Sigmoid colon (tissue), 6 donors: ENCODE measurements at regions not wholly inside any gene's neighbourhood (a gene's known extent, or its start where the extent isn't known, plus 50 kb on each side); places are given as distances from the start of the nearest gene placed in this dataset.

Experiments used
- DNase-seq: peaks from one replicate; pipeline ENCODE4 v3.0.0-alpha.2; 2019
- H3K27ac ChIP-seq, 4 donors: fragments of 200-600 bp; sonication (generic); one replicate each; pipeline ENCODE4 v1.5.1; 2016 to 2019; ENCODE audit warnings: mild to moderate bottlenecking in 1 of 4
- H3K27me3 ChIP-seq, 3 donors: fragments of 200-600 bp; sonication (generic); one replicate each; pipeline ENCODE4 v1.5.1; 2019; ENCODE audit warnings: mild to moderate bottlenecking in 1 of 3
- H3K36me3 ChIP-seq, 4 donors: fragments of 200-600 bp; sonication (generic); one replicate each; pipeline ENCODE4 v1.5.1; 2016 to 2019
- H3K4me1 ChIP-seq, 4 donors: fragments of 200-600 bp; sonication (generic); one replicate each; pipeline ENCODE4 v1.5.1; 2017 to 2019
- H3K4me3 ChIP-seq, 4 donors: fragments of 200-600 bp; sonication (generic); one replicate each; pipeline ENCODE4 v1.5.1; 2017 to 2019; ENCODE audit warnings: mild to moderate bottlenecking in 2 of 4, moderate library complexity in 1 of 4
- H3K9me3 ChIP-seq, 4 donors: fragments of 200-600 bp in 3 of 4; sonication (generic) in 3 of 4; one replicate each; pipeline versions ENCODE4 v1.5.1 to v1.6.1; 2013 to 2019
- EP300 ChIP-seq, 4 donors: sonication (generic); formaldehyde crosslinking; IDR thresholded peaks; one replicate each; pipeline ENCODE4 v1.6.1; 2017; ENCODE audit warnings: antibody characterized with exemption in 4 of 4
- POLR2A ChIP-seq, 2 donors: fragments of 450-650 bp; IDR thresholded peaks; one replicate each; pipeline ENCODE4 v1.6.1; 2016; ENCODE audit warnings: antibody characterized with exemption in 2 of 2, mild to moderate bottlenecking in 2 of 2, moderate library complexity in 2 of 2
- POLR2AphosphoS5 ChIP-seq, 4 donors: sonication (generic); formaldehyde crosslinking; IDR thresholded peaks; one replicate each; pipeline ENCODE4 v1.6.1; 2017; ENCODE audit warnings: antibody characterized with exemption in 4 of 4
- WGBS, 2 donors: extraction: QIAGEN DNeasy Blood & Tissue Kit; methylation state at CpG; one replicate each; pipeline ENCODE4 v1.1.7; 2013; 5-methylcytosine and 5-hydroxymethylcytosine counted together
- intact Hi-C: fragments of 100-400 bp; cut with DNase I; formaldehyde crosslinking; loops from one replicate; pipeline ENCODE4 v1.15.1; 2023
- TF ChIP-seq, protein P1 (sequence below), 4 experiments: fragments of 450-650 bp in 3 of 4; fragments of 200-600 bp in 1 of 4; IDR thresholded peaks; one replicate each; pipeline ENCODE4 v1.5.1; 2016 to 2019; ENCODE audit warnings: antibody characterized with exemption in 4 of 4, mild to moderate bottlenecking in 3 of 4, moderate library complexity in 2 of 4
- donor health status: healthy with polysubstance abuse.
- donor health status: healthy.

DNA sequence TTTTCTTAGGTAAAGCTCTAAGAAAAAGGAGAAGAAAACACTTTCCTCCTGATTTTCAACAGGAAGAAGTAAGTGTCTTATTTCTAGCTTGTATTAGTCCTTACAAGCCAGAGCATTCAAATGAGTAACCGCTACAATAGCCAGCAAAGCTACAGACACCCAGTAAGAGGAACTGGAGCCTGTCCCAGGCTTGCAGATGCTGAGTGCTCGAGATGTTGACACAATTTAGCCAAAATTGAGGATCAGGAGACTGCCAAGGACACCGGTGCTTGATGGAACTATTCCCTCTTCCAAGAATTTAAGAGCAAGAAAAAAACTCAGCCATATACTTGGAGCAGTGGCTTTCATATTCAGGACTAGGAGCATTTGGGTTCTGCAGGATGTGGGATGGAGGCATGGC is 149.3 kb upstream of the DPP6 start:
- Histone ChIP-seq H3K27ac (no peak overlapping the region), H3K36me3 (no peaks in the 10 kb centered on the region), H3K4me1 (peaks cover 0 to 15% (median 9%) of the 10 kb centered on the region in 4 donors), H3K27me3 (no peaks in the 10 kb centered on the region), H3K9me3 (peaks cover 0 to 3% (median 0%) of the 10 kb centered on the region in 4 donors), H3K4me3 (no peak overlapping the region)
- intact Hi-C loops = no loop called here
- TF ChIP-seq, protein P1, sequence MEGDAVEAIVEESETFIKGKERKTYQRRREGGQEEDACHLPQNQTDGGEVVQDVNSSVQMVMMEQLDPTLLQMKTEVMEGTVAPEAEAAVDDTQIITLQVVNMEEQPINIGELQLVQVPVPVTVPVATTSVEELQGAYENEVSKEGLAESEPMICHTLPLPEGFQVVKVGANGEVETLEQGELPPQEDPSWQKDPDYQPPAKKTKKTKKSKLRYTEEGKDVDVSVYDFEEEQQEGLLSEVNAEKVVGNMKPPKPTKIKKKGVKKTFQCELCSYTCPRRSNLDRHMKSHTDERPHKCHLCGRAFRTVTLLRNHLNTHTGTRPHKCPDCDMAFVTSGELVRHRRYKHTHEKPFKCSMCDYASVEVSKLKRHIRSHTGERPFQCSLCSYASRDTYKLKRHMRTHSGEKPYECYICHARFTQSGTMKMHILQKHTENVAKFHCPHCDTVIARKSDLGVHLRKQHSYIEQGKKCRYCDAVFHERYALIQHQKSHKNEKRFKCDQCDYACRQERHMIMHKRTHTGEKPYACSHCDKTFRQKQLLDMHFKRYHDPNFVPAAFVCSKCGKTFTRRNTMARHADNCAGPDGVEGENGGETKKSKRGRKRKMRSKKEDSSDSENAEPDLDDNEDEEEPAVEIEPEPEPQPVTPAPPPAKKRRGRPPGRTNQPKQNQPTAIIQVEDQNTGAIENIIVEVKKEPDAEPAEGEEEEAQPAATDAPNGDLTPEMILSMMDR (IDR thresholded peaks at IDR 0.05) = no peak
- no peak for TF ChIP-seq POLR2AphosphoS5 (IDR thresholded peaks at IDR 0.05)
- DNase-seq = peak; percentile 68
- WGBS, 2 donors = 60 to 69% methylated on average over 3 of the region's 3 CpGs

DNA sequence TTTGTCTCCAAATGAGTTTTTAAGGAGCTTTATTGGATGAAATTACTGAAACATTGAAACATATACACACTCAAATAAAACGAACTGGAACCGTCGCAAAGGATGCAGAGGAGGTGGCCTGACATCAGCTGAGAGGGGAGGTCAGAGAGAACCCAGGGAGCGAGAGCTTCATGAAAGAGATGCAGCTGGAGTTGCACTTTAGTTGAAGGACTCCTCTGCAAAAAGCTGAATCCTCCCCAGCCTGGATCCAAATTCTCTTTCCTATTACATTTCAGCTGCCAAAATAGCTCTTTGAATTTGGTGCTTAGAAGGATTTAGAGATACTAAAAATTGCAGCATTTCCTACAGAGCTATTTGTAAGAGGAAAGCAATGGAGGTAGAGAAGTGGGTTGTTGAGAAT is 140.0 kb upstream of the DPP6 start:
- intact Hi-C loops = no loop called here
- H3K4me1 ChIP-seq = peaks cover 0 to 8% (median 0%) of the 10 kb centered on the region in 4 donors
- H3K9me3 ChIP-seq = no peaks in the 10 kb centered on the region
- 73 to 77% methylated on average over 4 of the region's 4 CpGs for WGBS, 2 donors
- DNase-seq = no peak
- H3K36me3 ChIP-seq = no peaks in the 10 kb centered on the region
- no peak for TF ChIP-seq POLR2AphosphoS5 (IDR thresholded peaks at IDR 0.05)
- no peak for TF ChIP-seq EP300 (IDR thresholded peaks at IDR 0.05)
- no peak for TF ChIP-seq POLR2A (IDR thresholded peaks at IDR 0.05)
- TF ChIP-seq, protein P1 (IDR thresholded peaks at IDR 0.05) = no peak
- no peak overlapping the region for H3K27ac ChIP-seq
- H3K27me3 ChIP-seq = no peaks in the 10 kb centered on the region
- H3K4me3 ChIP-seq = no peak overlapping the region

DNA sequence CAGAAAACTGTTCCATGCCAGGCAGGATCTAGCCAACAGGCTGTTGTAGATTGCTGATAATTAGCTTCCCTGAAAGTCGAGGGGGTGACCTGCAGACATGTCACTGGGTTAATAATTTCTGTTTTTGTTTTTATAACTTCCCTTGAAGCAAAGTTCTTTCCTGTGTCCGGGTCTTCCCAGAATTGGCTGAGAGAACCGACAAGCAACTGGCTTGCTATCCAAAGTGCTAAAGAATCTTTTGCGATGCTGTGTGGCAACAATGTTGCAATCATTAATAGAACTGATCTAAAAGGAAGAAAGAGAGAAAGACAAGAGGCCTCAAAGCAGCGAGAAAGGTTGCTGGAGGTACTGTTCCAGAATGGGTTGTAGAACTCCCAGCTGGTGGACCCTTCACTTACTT is 132.1 kb upstream of the DPP6 start:
- 63 to 68% methylated on average over 5 of the region's 5 CpGs for WGBS, 2 donors
- H3K9me3 ChIP-seq = no peaks in the 10 kb centered on the region
- no peaks in the 10 kb centered on the region for H3K36me3 ChIP-seq
- no peak overlapping the region for H3K4me3 ChIP-seq
- TF ChIP-seq POLR2A (IDR thresholded peaks at IDR 0.05) (no peak), POLR2AphosphoS5 (IDR thresholded peaks at IDR 0.05) (no peak), EP300 (IDR thresholded peaks at IDR 0.05) (no peak)
- TF ChIP-seq, protein P1 (IDR thresholded peaks at IDR 0.05) = no peak
- no peak overlapping the region for H3K27ac ChIP-seq
- intact Hi-C loops = no loop called here
- H3K27me3 ChIP-seq = no peaks in the 10 kb centered on the region
- no peaks in the 10 kb centered on the region for H3K4me1 ChIP-seq
- no peak for DNase-seq

DNA sequence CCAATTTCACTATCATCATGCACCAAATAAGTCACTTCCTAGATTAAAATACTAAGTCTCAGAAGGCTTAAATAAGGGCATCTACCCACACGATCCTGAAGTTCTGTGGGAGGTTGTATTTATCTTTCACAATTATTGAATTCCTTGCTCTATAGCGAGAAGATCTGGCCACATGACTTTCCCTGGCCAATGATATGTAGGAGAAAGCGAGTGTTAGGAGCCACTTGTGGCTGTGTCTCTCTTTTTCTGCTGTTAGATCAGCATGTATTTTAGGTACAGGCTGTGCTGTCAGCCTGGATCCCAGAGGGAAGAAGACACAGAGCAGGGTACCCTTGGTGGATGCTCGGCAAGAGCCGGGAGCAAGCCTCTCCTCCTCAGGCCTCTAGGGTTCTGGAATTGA is 131.3 kb upstream of the DPP6 start:
- H3K27ac ChIP-seq = no peak overlapping the region
- no peak overlapping the region for H3K4me3 ChIP-seq
- H3K27me3 ChIP-seq = no peaks in the 10 kb centered on the region
- 81 to 86% methylated on average over 5 of the region's 5 CpGs for WGBS, 2 donors
- no peaks in the 10 kb centered on the region for H3K36me3 ChIP-seq
- intact Hi-C loops = no loop called here
- TF ChIP-seq POLR2AphosphoS5 (IDR thresholded peaks at IDR 0.05) (no peak), POLR2A (IDR thresholded peaks at IDR 0.05) (no peak), EP300 (IDR thresholded peaks at IDR 0.05) (no peak)
- TF ChIP-seq, protein P1 (IDR thresholded peaks at IDR 0.05) = no peak
- H3K9me3 ChIP-seq = no peaks in the 10 kb centered on the region
- no peaks in the 10 kb centered on the region for H3K4me1 ChIP-seq
- no peak for DNase-seq

DNA sequence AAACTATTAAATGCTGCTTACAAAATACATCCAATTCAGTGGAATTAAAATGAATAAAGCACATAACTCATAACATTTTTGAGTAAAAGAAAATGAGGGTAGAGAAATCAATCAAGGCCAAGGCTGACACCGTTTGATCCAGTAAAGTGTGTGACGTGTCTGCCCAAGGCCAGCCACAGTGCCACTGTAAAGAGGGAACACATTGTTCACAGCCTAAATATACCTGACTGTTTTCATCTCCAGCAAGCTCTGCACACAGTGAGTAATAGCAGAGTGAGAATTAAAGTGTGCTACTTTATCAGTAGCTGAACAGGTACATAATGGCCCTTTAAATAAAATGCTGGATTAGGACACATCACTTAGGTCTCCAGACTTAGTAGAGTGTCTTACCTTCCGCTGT is 130.8 kb upstream of the DPP6 start:
- 57 to 72% methylated on average over 3 of the region's 3 CpGs for WGBS, 2 donors
- H3K36me3 ChIP-seq = no peaks in the 10 kb centered on the region
- H3K27me3 ChIP-seq = no peaks in the 10 kb centered on the region
- H3K4me3 ChIP-seq = no peak overlapping the region
- H3K4me1 ChIP-seq = no peaks in the 10 kb centered on the region
- no peak for TF ChIP-seq EP300 (IDR thresholded peaks at IDR 0.05)
- no peak for DNase-seq
- intact Hi-C loops = no loop called here
- no peak overlapping the region for H3K27ac ChIP-seq
- H3K9me3 ChIP-seq = no peaks in the 10 kb centered on the region
